Activated gamma-delta T cell (primary cell): ENCODE measurements at regions not wholly inside any gene's neighbourhood (a gene's known extent, or its start where the extent isn't known, plus 50 kb on each side); places are given as distances from the start of the nearest gene placed in this dataset.
"Not testable (repeated sequence)": the region's sequence is repeated elsewhere in the genome, so short reads cannot be mapped to it uniquely, and the experiment has no call there.

Experiments used
- DNase-seq: peaks from one replicate; lab custom pipeline; 2025; lab: John Stamatoyannopoulos, UW

DNA sequence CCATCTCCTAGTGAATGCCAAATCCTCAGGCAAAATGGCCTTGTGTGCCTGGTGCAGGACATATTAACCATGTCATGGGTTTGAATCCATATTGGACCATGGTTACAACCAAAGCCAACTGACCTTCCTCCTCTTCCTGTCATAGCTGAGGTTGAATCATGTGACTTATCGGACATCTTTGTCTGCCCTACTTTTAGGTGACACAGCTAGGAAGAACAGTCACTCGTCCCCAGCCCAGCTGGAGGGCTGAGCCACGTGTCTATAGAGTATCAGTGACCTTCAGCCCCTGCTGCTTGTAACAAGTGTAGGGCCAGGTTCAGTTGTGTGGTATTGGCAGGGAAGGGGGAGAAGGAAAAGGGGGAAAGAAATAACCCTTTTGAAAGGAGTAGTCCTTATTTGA lies 225.2 kb downstream of the KTN1 start:
- no peak for DNase-seq

DNA sequence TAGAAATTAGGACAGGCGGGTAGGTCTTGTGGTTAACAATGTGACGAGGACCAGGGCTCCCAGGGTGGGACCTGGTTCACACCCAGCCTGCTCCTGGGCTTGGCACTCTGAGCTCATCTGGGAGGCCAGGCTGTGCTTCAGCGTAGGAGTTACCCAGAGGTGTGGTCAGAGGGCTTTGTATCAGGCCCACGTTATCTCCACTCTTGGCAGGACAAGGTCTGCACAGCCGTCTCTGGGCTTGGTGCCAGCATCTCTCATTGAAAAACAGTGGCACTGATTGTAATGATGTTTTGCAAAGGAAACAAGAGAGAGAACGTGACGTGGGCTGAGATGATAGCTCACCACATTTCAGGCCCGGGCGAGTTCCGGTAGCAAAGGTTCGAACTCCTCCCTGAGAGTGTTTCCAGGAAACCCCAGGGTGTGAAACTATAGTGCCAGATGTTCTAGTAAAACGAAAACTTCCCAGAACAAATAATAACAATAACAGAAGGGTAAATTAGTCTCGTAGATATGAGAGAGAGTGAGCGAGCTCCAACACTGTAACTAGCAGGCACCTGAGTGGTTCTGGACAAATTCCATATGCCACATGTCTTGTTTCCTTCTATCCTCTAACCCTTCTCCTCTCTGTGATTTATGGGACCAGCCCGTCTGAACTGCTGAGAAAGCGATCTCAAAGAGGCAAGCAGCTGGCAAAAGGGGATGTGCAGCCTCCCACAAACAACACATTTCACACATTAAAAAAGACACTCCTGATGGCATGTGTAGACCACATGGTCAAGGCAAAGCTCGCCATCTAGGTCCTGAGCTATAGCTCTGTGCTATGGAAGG lies 227.3 kb downstream of the KTN1 start:
- DNase-seq, result peak; percentile 20

DNA sequence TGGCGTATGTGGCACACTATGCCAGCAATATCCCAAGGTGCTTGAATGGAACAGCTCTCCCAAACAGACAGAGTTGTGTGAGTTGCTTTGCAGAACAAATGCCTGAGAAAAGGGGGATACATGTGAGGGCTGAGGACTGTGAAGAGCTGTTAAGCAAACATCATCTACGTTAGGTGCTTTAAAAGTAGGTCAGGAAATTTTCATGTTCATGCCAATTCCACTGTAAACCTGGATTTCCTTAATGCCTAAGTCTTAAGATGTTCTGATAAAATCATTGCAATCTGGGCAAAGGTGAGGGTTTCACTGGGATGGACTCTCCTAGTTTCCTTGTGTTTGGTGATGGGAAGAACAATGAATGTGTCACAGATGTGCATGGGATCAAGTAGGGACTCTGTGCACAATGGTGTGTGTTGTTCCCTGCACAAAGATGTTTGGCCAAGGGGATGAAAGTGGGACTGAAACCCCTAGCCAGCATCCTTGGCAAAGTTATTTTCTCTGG lies 227.9 kb downstream of the KTN1 start:
- no peak for DNase-seq

DNA sequence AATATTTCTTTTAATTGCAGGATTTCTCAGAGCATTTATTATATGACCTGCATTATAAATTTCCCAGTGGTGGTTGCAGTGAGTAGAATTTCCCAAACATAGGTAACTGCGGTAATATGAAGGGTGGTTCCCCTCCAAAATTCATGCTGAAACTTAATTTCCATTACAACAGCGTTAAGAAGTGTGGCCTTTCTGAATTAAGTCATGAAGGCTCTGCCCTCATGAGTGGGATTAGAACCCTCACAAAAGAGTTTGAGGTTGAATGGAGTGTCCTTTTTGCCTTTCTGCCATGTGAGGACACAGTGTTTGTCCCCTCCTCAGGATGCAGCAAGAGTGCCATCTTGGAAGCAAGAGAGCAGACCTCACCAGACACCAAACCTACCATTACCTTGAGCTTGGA lies 233.6 kb downstream of the KTN1 start:
- no peak for DNase-seq

DNA sequence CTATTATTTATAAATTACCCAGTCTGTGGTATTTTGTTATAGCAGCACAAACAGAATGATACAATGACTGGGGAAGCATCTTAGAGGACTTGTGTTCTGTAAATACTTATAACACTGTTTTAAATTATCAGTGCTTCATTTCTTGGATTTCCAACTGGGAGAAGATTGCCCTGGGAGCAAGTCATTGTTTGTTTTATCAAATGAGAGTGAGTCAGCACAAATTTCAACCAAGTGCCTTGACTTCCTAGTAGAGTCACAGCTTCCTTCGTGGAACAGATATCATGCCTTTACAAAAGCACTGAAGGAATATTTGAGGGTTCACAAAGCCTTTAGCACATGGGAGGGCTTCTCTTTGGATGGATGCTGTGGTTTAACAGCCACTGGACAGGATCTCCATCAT lies 234.1 kb downstream of the KTN1 start:
- no peak for DNase-seq

DNA sequence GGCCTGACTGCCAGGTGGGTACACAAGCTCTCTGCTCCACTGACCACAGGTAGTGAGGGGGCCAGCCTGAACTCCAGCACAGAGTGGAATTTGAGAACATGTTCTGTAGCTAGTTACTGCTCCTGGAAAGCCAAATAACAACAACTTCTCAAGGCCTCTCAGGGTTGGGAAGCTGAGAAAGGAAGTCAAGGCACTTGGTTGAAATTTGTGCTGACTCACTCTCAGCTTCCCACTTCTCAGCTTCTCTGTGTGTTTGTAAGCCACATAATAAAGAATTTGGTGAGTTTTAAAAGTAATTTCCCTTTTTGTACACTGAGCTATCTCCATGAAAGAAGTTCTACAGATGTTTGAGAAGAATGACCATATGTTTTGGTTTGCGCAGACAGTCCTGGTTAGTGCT lies 234.9 kb downstream of the KTN1 start:
- DNase-seq, result no peak

DNA sequence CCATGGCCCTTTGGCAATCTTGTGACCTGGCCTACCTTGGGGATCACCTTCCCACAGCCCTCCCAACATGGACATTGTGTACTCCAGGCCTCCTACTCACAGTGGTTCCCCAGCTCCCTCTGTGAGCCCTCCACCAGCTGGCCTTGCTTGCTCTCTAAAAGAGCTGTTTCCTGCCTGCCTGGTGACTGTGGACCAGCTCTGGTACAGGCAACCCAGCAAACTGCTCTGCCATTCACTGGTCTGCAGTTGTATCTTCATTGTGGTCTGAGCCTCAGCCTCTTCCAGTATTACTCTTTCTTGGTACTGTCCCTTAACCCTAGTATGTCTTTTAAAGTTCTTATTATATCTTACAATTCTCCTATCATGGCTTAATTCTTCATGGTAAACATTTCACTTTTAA lies 236.2 kb downstream of the KTN1 start:
- no peak for DNase-seq

DNA sequence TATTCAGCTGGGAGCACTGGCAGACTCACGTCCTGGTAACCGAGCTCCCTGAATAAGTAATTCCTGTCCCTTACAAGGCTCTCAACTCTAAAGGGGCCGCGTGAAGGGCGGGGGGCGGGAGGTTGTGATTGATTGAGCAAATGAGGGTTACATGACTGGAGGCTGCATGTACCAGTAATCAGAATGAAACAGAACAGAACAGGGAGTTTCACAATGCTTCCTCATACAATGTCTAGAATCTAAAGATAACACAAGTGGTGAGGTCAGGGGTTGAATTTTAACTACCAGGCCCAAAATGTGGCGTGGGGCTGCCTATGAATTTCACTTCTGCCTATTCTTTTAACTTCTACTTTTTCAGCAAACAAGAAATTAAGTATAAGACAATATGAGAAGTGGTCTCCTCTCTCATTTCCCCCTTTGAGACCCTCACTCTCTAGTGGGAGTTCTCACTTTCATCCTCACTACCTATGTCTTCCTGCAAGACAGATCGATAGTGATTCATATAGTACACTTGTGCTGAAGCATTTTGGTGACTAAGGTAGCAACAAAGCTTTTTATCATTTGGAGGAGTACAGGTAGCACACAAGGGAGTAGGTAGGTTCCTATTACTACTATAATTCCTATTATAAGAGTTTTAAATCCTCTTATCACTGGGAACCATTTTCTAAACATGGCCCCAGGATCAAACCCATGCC lies 239.8 kb downstream of the KTN1 start:
- DNase-seq, result no peak

DNA sequence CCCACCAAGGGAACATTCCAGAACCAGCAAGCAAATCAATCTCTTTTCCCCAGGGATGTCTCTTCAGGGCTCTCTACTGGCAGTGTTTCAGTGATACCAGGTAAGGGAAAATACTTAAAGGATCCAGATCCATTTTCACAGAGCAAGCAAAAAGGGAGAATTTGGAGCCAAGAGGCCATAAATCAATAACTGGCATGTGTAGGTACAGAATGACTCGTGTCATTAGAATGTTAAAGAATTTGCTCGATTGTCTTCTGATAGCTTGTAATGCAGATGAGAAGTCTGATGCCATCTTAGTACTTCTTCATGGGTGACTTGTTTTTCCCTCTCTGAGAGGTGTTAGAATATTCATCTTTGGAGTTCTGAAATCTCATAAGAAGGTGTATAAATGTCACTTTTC lies 242.9 kb downstream of the KTN1 start:
- no peak for DNase-seq

DNA sequence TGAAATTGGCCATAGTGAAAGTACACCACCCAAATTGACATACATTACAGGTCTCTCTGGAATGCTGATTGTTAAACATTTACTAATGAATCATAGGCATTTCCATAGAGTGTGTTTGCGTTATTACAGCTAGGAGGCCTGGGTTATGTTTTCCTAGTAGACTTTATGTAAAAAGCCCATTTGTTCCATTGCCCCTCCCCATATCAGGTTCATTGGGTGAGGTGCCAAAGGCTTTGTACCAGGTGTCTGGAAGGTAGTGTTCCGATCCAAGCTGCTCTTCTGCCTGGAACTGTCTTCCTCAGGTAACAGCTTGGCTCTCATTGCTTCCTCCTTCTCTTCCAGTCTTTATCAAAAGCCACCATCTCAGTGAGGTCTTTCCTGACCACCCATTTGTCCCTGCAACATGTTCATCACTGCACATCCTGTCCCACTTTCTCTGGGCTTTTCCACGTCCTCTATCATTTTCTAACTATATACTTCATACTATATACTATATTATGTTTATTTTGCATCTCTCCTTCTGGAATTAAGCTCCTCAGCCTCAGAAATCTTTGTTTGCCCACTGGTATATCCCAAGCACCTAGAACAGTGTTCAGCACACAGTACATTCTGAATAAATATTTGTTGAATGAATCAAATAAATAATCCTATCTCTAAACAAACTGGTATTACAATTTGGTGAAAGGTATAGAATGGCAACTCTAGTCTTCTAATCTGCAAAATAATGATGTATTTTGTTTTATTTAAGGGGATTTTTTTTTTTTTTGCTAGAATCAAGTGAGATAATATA lies 252.3 kb downstream of the KTN1 start:
- DNase-seq, result no peak

DNA sequence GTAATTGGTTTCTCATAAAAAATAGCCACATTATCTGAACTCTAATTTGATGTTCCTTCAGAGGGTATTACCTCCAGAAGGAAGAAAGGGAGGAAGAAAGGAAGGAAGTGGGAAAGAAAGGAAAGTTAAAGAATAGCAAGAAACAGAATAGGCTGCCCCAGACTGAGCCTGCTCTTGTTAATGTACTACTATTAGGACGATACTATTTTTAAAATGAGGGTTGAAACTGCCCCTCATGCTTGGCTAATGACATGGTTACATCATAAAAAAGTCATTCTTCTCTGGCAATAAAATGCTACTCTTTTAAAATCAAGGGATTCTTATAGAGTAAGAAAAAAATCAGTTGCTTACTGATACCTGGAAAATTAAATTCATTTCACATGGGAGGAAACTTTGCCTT lies 253.0 kb downstream of the KTN1 start:
- no peak for DNase-seq

DNA sequence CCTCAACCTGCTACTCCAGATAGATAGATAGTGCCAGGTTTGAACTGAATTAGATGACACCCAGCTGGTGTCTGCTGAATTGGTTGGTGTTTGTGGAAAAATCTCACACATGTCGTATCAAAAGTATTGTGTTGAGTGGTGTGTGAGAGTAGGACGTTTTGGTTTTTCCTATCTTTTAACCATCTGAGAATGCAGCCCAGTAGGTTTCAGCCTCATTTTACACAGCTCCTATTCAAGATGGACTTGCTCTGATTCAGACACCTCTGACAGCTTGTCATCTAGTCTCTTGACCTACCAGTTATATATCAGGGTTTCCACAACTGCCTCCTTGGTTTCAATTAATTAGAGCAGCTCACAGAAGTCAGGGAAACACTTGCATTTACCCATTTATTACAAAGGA lies 254.4 kb downstream of the KTN1 start:
- DNase-seq, result no peak

DNA sequence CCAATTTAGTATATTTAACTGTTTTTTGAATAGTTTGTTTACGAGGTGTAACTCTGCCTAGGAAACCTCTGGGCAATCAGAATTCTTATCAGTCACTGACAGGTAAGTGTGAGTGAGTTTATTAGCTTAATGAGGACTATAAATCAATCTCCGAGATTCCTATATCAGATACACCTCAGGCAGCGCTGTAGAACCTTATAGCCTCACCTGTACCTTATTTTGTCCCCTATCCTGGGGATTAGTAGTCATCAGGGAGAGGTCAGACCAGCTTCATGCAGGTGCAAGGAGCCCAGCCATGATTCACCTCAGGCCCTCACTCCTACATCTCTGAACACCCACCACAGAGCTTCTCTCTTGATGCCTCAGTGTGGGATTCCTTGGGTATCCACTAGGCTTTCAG lies 256.0 kb downstream of the KTN1 start:
- DNase-seq, result no peak

DNA sequence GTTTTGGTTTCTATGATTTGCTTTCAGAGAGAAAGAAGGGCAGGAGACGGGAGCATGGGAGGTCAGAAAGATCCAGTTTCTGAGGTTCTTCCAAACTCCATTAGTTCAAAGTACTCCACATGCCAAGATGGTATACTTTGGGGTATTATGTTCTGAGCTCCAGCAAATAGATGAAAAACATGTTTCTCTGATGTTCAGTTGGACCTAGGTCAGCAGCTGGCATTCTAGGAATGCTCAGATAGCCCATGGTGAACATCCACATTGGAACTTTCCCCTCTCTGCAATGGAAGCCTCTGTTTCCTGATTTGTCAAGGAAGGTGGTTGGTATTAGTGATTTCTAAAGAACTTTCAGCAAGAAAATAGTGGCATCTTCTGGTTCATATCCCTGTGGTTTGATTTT lies 257.5 kb downstream of the KTN1 start:
- DNase-seq, result no peak

DNA sequence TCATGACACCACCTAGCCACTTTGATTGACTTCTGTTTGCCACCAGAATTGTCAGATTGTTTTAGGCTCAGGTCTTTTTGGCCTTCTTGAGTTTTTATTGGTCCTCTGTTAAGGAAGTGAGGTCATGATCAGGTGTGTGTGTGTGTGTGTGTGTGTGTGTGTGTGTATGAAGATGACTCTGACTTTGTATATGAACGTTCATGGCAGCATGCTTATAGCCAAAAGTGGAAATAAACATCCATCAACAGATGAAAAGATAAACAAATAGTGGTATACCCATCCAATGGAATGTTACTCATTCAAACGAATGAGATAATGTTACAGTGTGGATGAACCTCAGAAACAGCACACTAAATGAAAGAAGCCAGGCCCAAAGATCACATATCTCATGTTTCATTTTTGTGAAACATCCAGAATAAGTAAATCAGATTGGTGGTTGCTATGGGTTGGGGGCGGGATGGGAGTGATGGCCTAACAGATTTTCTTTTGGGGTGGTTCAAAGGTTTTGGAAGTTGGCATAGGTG lies 258.6 kb downstream of the KTN1 start:
- no peak for DNase-seq

DNA sequence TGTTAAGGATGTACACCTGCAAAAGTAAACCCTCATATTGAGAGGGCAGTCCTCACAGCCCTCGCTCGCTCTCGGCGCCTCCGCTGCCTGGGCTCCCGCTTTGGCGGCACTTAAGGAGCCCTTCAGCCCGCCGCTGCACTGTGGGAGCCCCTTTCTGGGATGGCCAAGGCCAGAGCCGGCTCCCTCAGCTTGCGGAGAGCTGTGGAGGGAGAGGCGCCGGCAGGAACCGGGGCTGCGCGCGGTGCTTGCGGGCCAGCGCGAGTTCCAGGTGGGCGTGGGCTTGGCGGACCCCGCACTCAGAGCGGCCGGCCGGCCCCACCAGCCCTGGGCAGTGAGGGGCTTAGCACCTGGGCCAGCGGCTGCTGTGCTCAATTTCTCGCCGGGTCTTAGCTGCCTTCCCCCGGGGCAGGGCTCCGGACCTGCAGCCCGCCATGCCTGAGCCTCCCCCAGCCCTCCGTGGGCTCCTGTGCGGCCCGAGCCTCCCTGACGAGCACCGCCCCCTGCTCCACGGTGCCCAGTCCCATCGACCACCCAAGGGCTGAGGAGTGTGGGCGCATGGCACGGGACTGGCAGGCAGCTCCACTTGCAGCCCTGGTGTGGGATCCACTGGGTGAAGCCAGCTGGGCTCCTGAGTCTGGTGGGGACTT lies 259.4 kb downstream of the KTN1 start:
- DNase-seq, result not testable (repeated sequence)

DNA sequence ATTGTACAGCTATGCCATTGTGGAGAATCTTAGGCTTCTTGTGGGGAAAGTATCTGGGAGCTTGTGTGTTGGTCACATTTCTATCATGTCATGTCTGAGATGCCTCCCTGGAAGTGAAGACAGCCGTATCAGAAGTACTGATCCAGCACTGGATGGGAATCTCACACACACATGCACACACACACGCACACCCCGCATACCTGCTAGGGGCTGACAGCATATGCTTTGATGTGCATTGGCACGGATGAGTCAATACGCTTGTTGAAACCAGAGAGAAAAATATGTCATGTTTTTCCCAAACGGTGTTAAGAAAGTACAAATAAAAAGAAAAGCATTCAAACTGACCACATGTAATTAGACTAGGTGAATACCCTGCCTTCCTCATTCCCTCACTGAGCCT lies 260.8 kb downstream of the KTN1 start:
- DNase-seq, result no peak

DNA sequence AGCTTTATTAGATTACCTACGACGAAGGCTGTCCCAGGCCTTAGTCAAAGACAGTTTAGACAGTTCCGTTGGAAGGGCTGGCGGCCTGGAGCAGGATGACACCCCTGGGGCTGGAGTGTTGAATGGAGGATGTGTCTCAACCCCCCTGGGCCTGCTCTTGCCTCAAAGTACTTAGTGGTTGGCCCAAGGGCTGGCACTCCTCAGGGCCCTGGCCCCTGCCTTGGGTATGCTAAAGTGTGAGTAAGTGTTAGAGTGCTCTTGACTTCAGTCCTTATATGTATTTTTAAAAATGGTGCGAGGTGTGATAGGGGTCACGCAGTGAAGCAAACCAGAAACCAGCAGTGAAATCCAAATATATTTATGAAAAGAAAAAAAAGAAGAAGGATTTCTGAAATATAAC lies 261.6 kb downstream of the KTN1 start:
- DNase-seq, result no peak

DNA sequence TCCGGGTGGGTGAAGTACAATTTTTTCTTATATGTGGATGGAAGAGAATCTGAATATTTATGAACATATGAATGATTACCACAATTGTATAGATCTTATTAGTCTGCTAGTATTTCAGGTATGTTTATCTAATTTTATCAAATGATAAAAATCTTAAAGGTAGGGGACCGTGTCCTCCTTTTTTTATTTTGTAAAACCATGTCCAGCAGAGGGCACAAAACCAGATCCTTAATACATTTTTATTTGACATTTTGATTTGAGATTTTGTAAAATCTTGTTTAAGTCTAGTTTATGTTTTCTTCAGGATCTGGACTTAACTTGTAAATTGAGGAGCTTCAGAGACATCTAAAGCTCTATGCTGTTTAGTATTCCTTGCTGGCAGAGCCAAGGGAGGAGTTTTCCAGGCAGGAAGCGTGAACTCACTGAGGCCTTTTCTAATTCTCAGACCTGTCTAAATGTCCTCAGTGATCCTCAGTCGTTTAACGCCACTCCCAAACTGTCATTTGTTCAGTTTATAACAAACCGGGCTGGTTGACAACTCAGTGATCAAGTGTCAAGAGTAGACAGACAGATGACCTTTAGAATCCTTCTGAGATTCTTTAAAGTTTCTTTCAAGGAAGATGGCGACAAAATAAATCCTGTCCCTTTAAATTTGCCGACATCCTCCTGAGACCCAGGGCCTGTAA lies 263.9 kb downstream of the KTN1 start:
- DNase-seq, result no peak

DNA sequence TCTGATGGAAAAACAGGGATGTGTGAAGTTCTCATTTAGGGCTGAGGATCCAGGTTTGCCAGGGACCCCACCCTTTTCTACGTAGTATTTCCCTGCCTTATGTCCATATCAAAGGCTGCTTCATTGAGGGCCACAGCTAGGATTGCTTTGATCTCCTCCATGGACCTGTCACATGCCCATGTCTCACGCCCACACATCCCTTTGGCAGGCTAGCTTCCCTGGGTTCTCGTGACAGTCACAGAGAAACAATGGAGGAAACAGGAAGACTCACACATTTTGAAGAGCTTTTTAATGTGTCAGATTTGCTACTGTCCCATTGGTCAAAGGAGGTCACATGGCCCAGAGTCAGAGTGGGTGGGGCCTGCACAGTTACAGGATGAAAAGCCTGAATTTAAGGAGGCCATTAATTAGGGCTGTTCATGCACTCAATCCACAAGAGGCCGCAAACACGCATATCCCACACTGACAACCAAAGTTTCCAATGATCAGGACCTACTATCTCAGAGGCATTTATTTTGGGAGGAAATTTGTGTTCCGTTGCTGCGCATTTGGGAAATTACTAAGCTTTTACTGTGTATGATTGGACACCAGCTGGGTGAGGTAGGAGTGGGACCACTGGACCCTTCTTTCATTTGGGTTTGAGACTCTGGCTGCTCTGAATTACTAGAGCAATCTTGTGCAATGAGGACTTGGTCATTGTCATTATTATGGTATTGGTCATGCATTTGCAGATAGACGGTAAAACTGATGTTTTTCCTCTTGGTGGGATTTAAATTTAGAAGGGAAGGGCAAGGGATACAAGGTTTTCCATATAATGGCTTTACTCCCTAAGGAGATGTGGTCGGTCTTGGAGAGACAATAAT lies 266.2 kb downstream of the KTN1 start:
- no peak for DNase-seq
